Neutrophil (primary cell): ENCODE measurements at regions not wholly inside any gene's neighbourhood (a gene's known extent, or its start where the extent isn't known, plus 50 kb on each side); places are given as distances from the start of the nearest gene placed in this dataset.
"Not testable (repeated sequence)": the region's sequence is repeated elsewhere in the genome, so short reads cannot be mapped to it uniquely, and the experiment has no call there.

Experiments
- H3K27ac ChIP-seq: fragments of 200-600 bp; sonication (generic); 2 replicates; pipeline ENCODE4 v1.5.1; 2016; ENCODE audit warnings: mild to moderate bottlenecking, moderate library complexity
- H3K27me3 ChIP-seq: fragments of 200-600 bp; sonication (generic); 2 replicates; pipeline ENCODE4 v1.6.0; 2016; ENCODE audit warnings: mild to moderate bottlenecking
- H3K36me3 ChIP-seq: fragments of 200-600 bp; sonication (generic); 2 replicates; pipeline ENCODE4 v1.5.1; 2017
- H3K4me1 ChIP-seq, 2 experiments: fragments of 200-600 bp in 1 of 2; sonication (generic) in 1 of 2; 1 replicate in 1 of 2; 2 replicates in 1 of 2; pipeline versions ENCODE4 v1.5.1 to v1.6.1; 2013 to 2016; ENCODE audit warnings: low read depth in 1 of 2, low read length in 1 of 2, mild to moderate bottlenecking in 1 of 2, moderate library complexity in 1 of 2; ENCODE audit not compliant: control insufficient read depth in 1 of 2, insufficient read depth in 1 of 2
- H3K4me3 ChIP-seq, 2 experiments: fragments of 200-600 bp in 1 of 2; sonication (generic) in 1 of 2; 1 replicate in 1 of 2; 2 replicates in 1 of 2; pipeline ENCODE4 v1.5.1; 2013 to 2016; ENCODE audit warnings: low read depth in 1 of 2, low read length in 1 of 2, mild to moderate bottlenecking in 1 of 2, moderate library complexity in 1 of 2
- H3K9me3 ChIP-seq: fragments of 200-600 bp; sonication (generic); 2 replicates; pipeline ENCODE4 v1.5.1; 2016
- CTCF ChIP-seq: fragments of 200-600 bp; sonication (generic); IDR thresholded peaks from 2 replicates; pipeline ENCODE4 v1.5.1; 2016; ENCODE audit warnings: antibody characterized with exemption

GRCh38 chr1:195731385-195731784 is 876.9 kb downstream of the KCNT2 start:
- Histone ChIP-seq H3K27ac (no peak overlapping the region), H3K36me3 (no peaks in the 10 kb centered on the region), H3K4me3 (no peak overlapping the region), H3K4me1 (no peaks in the 10 kb centered on the region), H3K27me3 (no peaks in the 10 kb centered on the region), H3K9me3 (no peaks in the 10 kb centered on the region)
- TF ChIP-seq CTCF = no peak

- no peaks in the 10 kb centered on the region for H3K4me1 ChIP-seq
- no peak overlapping the region for H3K27ac ChIP-seq
- no peak overlapping the region for H3K4me3 ChIP-seq
- no peaks in the 10 kb centered on the region for H3K27me3 ChIP-seq
- no peaks in the 10 kb centered on the region for H3K36me3 ChIP-seq
- no peak for TF ChIP-seq CTCF
- no peaks in the 10 kb centered on the region for H3K9me3 ChIP-seq
Observed at GRCh38 chr1:195723796-195724194, 884.4 kb downstream of the KCNT2 start.

- not testable (repeated sequence) for H3K27me3 ChIP-seq, H3K9me3 ChIP-seq, H3K36me3 ChIP-seq, H3K4me1 ChIP-seq, H3K4me3 ChIP-seq, H3K27ac ChIP-seq
Observed at GRCh38 chr1:195722852-195723795, 885.1 kb downstream of the KCNT2 start.

GRCh38 chr1:195722146-195722545 is 886.1 kb downstream of the KCNT2 start:
- not testable (repeated sequence) for H3K4me1 ChIP-seq, H3K9me3 ChIP-seq, H3K27me3 ChIP-seq, H3K36me3 ChIP-seq, H3K4me3 ChIP-seq, H3K27ac ChIP-seq

- H3K27ac ChIP-seq = no peak overlapping the region
- no peaks in the 10 kb centered on the region for H3K36me3 ChIP-seq
- no peaks in the 10 kb centered on the region for H3K4me1 ChIP-seq
- TF ChIP-seq CTCF = no peak
- no peak overlapping the region for H3K4me3 ChIP-seq
- no peaks in the 10 kb centered on the region for H3K27me3 ChIP-seq
- H3K9me3 ChIP-seq = no peaks in the 10 kb centered on the region
Observed at GRCh38 chr1:195721210-195721971, 886.8 kb downstream of the KCNT2 start.

GRCh38 chr1:195717651-195718050 is 890.6 kb downstream of the KCNT2 start:
- Histone ChIP-seq H3K4me3 (no peak overlapping the region), H3K36me3 (no peaks in the 10 kb centered on the region), H3K27ac (no peak overlapping the region), H3K4me1 (no peaks in the 10 kb centered on the region), H3K9me3 (no peaks in the 10 kb centered on the region), H3K27me3 (no peaks in the 10 kb centered on the region)
- no peak for TF ChIP-seq CTCF
